ENCODE measurements at regions not wholly inside any gene's neighbourhood (a gene's known extent, or its start where the extent isn't known, plus 50 kb on each side); places are given as distances from the start of the nearest gene placed in this dataset.

DNA sequence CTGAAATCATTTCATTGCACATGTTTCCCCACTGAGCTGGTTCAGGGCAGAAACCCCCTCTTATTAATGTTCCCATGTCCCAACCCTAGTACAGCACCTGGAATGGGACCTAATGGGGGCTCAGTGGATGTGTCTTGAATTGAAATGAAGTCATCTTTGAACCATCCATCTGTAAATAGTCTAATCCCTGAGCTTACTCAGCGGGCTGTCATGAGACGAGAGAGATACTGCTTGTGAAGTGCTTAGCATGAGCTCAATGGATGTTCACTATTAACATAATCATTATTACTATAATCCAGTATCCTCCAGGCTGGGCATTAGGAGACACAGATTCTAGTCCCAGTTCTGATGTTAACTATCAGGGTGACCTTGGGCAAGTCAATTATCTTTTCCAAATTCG lies 106.6 kb upstream of the LRFN2 start (continued):
- TF ChIP-seq, protein P1, sequence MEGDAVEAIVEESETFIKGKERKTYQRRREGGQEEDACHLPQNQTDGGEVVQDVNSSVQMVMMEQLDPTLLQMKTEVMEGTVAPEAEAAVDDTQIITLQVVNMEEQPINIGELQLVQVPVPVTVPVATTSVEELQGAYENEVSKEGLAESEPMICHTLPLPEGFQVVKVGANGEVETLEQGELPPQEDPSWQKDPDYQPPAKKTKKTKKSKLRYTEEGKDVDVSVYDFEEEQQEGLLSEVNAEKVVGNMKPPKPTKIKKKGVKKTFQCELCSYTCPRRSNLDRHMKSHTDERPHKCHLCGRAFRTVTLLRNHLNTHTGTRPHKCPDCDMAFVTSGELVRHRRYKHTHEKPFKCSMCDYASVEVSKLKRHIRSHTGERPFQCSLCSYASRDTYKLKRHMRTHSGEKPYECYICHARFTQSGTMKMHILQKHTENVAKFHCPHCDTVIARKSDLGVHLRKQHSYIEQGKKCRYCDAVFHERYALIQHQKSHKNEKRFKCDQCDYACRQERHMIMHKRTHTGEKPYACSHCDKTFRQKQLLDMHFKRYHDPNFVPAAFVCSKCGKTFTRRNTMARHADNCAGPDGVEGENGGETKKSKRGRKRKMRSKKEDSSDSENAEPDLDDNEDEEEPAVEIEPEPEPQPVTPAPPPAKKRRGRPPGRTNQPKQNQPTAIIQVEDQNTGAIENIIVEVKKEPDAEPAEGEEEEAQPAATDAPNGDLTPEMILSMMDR (IDR thresholded peaks at IDR 0.05; ENCODE audit: control extremely low read depth in 1 of 3, insufficient read depth in 1 of 3, low read depth in 1 of 3, low read length in 3 of 3): no peak
- TF ChIP-seq EZH2 (IDR thresholded peaks at IDR 0.05; ENCODE audit: low read depth, low read length, severe bottlenecking): no peak
- no peak for TF ChIP-seq BRCA1 (IDR thresholded peaks at IDR 0.05; ENCODE audit: low read depth, low read length)
- TF ChIP-seq POLR2AphosphoS5 (IDR thresholded peaks at IDR 0.05; ENCODE audit: low read depth, low read length): no peak
- TF ChIP-seq SP1 (IDR thresholded peaks at IDR 0.05; ENCODE audit: low read depth, low read length): no peak
- no peak for TF ChIP-seq FOSL1 (IDR thresholded peaks at IDR 0.05; ENCODE audit: insufficient read depth, low read depth, low read length)
- TF ChIP-seq, protein P2, sequence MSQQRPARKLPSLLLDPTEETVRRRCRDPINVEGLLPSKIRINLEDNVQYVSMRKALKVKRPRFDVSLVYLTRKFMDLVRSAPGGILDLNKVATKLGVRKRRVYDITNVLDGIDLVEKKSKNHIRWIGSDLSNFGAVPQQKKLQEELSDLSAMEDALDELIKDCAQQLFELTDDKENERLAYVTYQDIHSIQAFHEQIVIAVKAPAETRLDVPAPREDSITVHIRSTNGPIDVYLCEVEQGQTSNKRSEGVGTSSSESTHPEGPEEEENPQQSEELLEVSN (IDR thresholded peaks at IDR 0.05): no peak
- no peak for TF ChIP-seq BACH1 (IDR thresholded peaks at IDR 0.05; ENCODE audit: low read length)
- no peak for TF ChIP-seq BCL11A (IDR thresholded peaks at IDR 0.05; ENCODE audit: low read depth in 2 of 2, low read length in 2 of 2)
